H1 (cell line): ENCODE measurements at regions not wholly inside any gene's neighbourhood (a gene's known extent, or its start where the extent isn't known, plus 50 kb on each side); places are given as distances from the start of the nearest gene placed in this dataset.

ENCODE experiments used
- CTCF ChIA-PET: fragments of 300-600 bp; sonication (Branson Sonifier 250); formaldehyde crosslinking; loops from one replicate; lab custom pipeline; 2021; ENCODE audit not compliant: partially characterized antibody; lab: Charles Lee
- POLR2A ChIA-PET: fragments of 300-600 bp; sonication (Branson Sonifier 250); formaldehyde crosslinking; loops from one replicate; lab custom pipeline; 2021; ENCODE audit warnings: inconsistent platforms; ENCODE audit not compliant: partially characterized antibody; lab: Charles Lee
- DNase-seq, 2 experiments: peaks; one replicate each; pipeline versions ENCODE4 v3.0.0 to v3.0.0-alpha.2; 2010 to 2022; ENCODE audit warnings: low spot score in 2 of 2, low read depth in 1 of 2, mixed read lengths in 1 of 2
- FAIRE-seq: peaks from 2 replicates; lab custom pipeline; 2011; peaks lifted over from hg19 to GRCh38; lab: Jason Lieb, UNC
- H2AFZ ChIP-seq: 2 replicates; pipeline ENCODE4 v1.8.1; 2012; ENCODE audit warnings: low read length, inconsistent platforms
- H2AK5ac ChIP-seq: 2 replicates; pipeline ENCODE4 v1.6.1; 2013; ENCODE audit warnings: low read depth, low read length
- H2BK120ac ChIP-seq: replicated peaks from 2 replicates; pipeline ENCODE3; 2013; ENCODE audit warnings: low read depth, low read length, inconsistent platforms
- H2BK12ac ChIP-seq: 2 replicates; pipeline ENCODE4 v1.6.1; 2013; ENCODE audit warnings: low read depth, low read length
- H2BK15ac ChIP-seq: 2 replicates; pipeline ENCODE4 v1.6.1; 2013; ENCODE audit warnings: low read length
- H2BK20ac ChIP-seq: 2 replicates; pipeline ENCODE4 v1.6.1; 2013; ENCODE audit warnings: low read length
- H2BK5ac ChIP-seq: 2 replicates; pipeline ENCODE4 v1.6.1; 2013; ENCODE audit warnings: low read depth, low read length
- H3K14ac ChIP-seq: 2 replicates; pipeline ENCODE4 v1.6.1; 2013; ENCODE audit warnings: inconsistent platforms; ENCODE audit not compliant: insufficient read length
- H3K18ac ChIP-seq: 2 replicates; pipeline ENCODE4 v1.6.1; 2013; ENCODE audit warnings: low read length; ENCODE audit errors: extremely low read depth
- H3K23ac ChIP-seq: 2 replicates; pipeline ENCODE4 v1.6.1; 2013; ENCODE audit warnings: inconsistent platforms; ENCODE audit not compliant: insufficient read length
- H3K23me2 ChIP-seq: 2 replicates; pipeline ENCODE4 v1.6.1; 2013; ENCODE audit warnings: low read depth, low read length
- H3K27ac ChIP-seq: 2 replicates; pipeline ENCODE4 v1.6.1; 2011; ENCODE audit warnings: low read depth, low read length, inconsistent platforms
- H3K27me3 ChIP-seq, 4 experiments: replicated peaks in 1 of 4; 1 replicate in 1 of 4; 2 replicates in 3 of 4; pipeline versions ENCODE4 v1.6.1 to v1.8.1; 2011 to 2013; ENCODE audit warnings: low read length in 3 of 4, mild to moderate bottlenecking in 3 of 4, inconsistent platforms in 2 of 4, mixed read lengths in 2 of 4, moderate library complexity in 1 of 4; ENCODE audit not compliant: control insufficient read depth in 3 of 4, insufficient read depth in 3 of 4; ENCODE audit errors: extremely low read depth in 1 of 4
- H3K36me3 ChIP-seq, 4 experiments: 2 replicates each; pipeline versions ENCODE4 v1.6.1 to v1.8.1; 2011 to 2013; ENCODE audit warnings: mild to moderate bottlenecking in 4 of 4, low read length in 3 of 4, moderate library complexity in 2 of 4, control low read depth in 1 of 4, inconsistent platforms in 1 of 4; ENCODE audit not compliant: insufficient read depth in 4 of 4, control insufficient read depth in 2 of 4
- H3K4ac ChIP-seq: replicated peaks from 2 replicates; pipeline ENCODE3; 2013; ENCODE audit warnings: low read length, low read depth, mixed read lengths, inconsistent platforms; ENCODE audit not compliant: insufficient read length
- H3K4me1 ChIP-seq, 4 experiments: replicated peaks in 1 of 4; 1 replicate in 1 of 4; 2 replicates in 3 of 4; pipeline versions ENCODE4 v1.6.1 to v1.8.1; 2011 to 2013; ENCODE audit warnings: low read length in 3 of 4, inconsistent platforms in 2 of 4, mixed read lengths in 1 of 4; ENCODE audit not compliant: insufficient read depth in 4 of 4, control insufficient read depth in 3 of 4
- H3K4me2 ChIP-seq, 2 experiments: 2 replicates each; pipeline versions ENCODE4 v1.6.1 to v1.8.1; 2011 to 2013; ENCODE audit warnings: low read depth in 2 of 2, low read length in 2 of 2, control low read depth in 1 of 2, inconsistent platforms in 1 of 2, mild to moderate bottlenecking in 1 of 2; ENCODE audit not compliant: insufficient read depth in 1 of 2
- H3K4me3 ChIP-seq, 4 experiments: fragments of 200-600, 300-600 bp in 1 of 4; sonication (generic), shearing (Covaris generic), sonication (Bioruptor Twin) in 1 of 4; 2 replicates each; pipeline versions ENCODE4 v1.5.1 to v1.8.1; 2011 to 2016; ENCODE audit warnings: low read length in 4 of 4, low read depth in 3 of 4, control low read depth in 2 of 4, inconsistent platforms in 2 of 4, mild to moderate bottlenecking in 2 of 4, mixed read lengths in 1 of 4, moderate library complexity in 1 of 4; ENCODE audit not compliant: insufficient read depth in 2 of 4; ENCODE audit errors: extremely low read depth in 1 of 4
- H3K56ac ChIP-seq: replicated peaks from 2 replicates; pipeline ENCODE3; 2013; ENCODE audit warnings: low read depth, mild to moderate bottlenecking, mixed read lengths, low read length, inconsistent platforms; ENCODE audit not compliant: insufficient read length
- H3K79me1 ChIP-seq: 2 replicates; pipeline ENCODE4 v1.6.1; 2013; ENCODE audit warnings: low read depth, low read length, control low read depth
- H3K79me2 ChIP-seq, 2 experiments: 2 replicates each; pipeline versions ENCODE4 v1.6.1 to v1.8.1; 2012 to 2013; ENCODE audit warnings: low read length in 2 of 2, mild to moderate bottlenecking in 2 of 2, inconsistent platforms in 1 of 2; ENCODE audit not compliant: insufficient read depth in 2 of 2, control insufficient read depth in 1 of 2
- H3K9ac ChIP-seq, 4 experiments: replicated peaks in 1 of 4; 1 replicate in 1 of 4; 2 replicates in 3 of 4; pipeline versions ENCODE4 v1.6.1 to v1.8.1; 2011 to 2013; ENCODE audit warnings: low read depth in 3 of 4, low read length in 3 of 4, control low read depth in 2 of 4, mild to moderate bottlenecking in 2 of 4, moderate library complexity in 2 of 4, inconsistent platforms in 1 of 4; ENCODE audit errors: extremely low read depth in 1 of 4
- H3K9me3 ChIP-seq, 2 experiments: 2 replicates each; pipeline versions ENCODE4 v1.6.1 to v1.8.1; 2012 to 2013; ENCODE audit warnings: mild to moderate bottlenecking in 2 of 2, moderate library complexity in 2 of 2, control low read depth in 1 of 2, inconsistent platforms in 1 of 2, low read depth in 1 of 2, low read length in 1 of 2, mixed read lengths in 1 of 2; ENCODE audit not compliant: insufficient read depth in 2 of 2
- H4K20me1 ChIP-seq, 2 experiments: replicated peaks in 1 of 2; 2 replicates each; pipeline versions ENCODE3 to v1.8.1; 2011 to 2013; ENCODE audit warnings: inconsistent platforms in 2 of 2, low read length in 2 of 2, mild to moderate bottlenecking in 1 of 2; ENCODE audit not compliant: insufficient read depth in 2 of 2, control insufficient read depth in 1 of 2
- H4K5ac ChIP-seq: 2 replicates; pipeline ENCODE4 v1.6.1; 2013; ENCODE audit warnings: low read length, low read depth, mixed read lengths, inconsistent platforms; ENCODE audit not compliant: insufficient read length
- H4K8ac ChIP-seq: 2 replicates; pipeline ENCODE4 v1.8.0; 2013; ENCODE audit warnings: mild to moderate bottlenecking, moderate library complexity, low read length, inconsistent platforms; ENCODE audit not compliant: insufficient read depth; ENCODE audit errors: extremely low read depth
- H4K91ac ChIP-seq: replicated peaks from 2 replicates; pipeline ENCODE3; 2013; ENCODE audit warnings: low read length, mixed read lengths, inconsistent platforms; ENCODE audit not compliant: insufficient read length
- ASH2L ChIP-seq: fragments of 200-600, 300-600 bp; sonication (generic); IDR thresholded peaks from one replicate; pipeline ENCODE4 v1.7.1; 2017; ENCODE audit warnings: low read length
- BCL11A ChIP-seq, 2 experiments: IDR thresholded peaks; one replicate each; pipeline ENCODE4 v1.6.1; 2011; ENCODE audit warnings: low read depth in 2 of 2, low read length in 2 of 2, mild to moderate bottlenecking in 2 of 2
- CREB1 ChIP-seq: IDR thresholded peaks from 2 replicates; pipeline ENCODE4 v1.6.1; 2012; ENCODE audit warnings: inconsistent platforms
- EGR1 ChIP-seq: IDR thresholded peaks from 2 replicates; pipeline ENCODE4 v1.6.1; 2011; ENCODE audit warnings: low read depth, low read length, borderline replicate concordance
- EZH2 ChIP-seq: fragments of 200-600 bp; sonication (generic); IDR thresholded peaks from 2 replicates; pipeline ENCODE4 v1.7.1; 2012; ENCODE audit warnings: low read depth, mild to moderate bottlenecking, moderate library complexity, low read length, inconsistent platforms; ENCODE audit not compliant: severe bottlenecking
- GABPA ChIP-seq: IDR thresholded peaks from 2 replicates; pipeline ENCODE4 v1.6.1; 2011; ENCODE audit warnings: mild to moderate bottlenecking, low read length, moderate library complexity, borderline replicate concordance; ENCODE audit not compliant: insufficient read depth
- HDAC2 ChIP-seq, 2 experiments: fragments of 300-600 bp in 1 of 2; sonication (generic) in 1 of 2; IDR thresholded peaks; 2 replicates each; pipeline ENCODE4 v1.6.1; 2011 to 2012; ENCODE audit warnings: low read depth in 2 of 2, low read length in 2 of 2, mild to moderate bottlenecking in 2 of 2, moderate library complexity in 2 of 2, borderline replicate concordance in 1 of 2, inconsistent platforms in 1 of 2
- KDM4A ChIP-seq: IDR thresholded peaks from one replicate; pipeline ENCODE4 v1.7.1; 2012; ENCODE audit warnings: low read depth, mild to moderate bottlenecking, moderate library complexity, low read length, inconsistent platforms; ENCODE audit not compliant: severe bottlenecking
- NANOG ChIP-seq: IDR thresholded peaks from 2 replicates; pipeline ENCODE4 v1.6.1; 2011; ENCODE audit warnings: low read length, low read depth, mild to moderate bottlenecking, inconsistent platforms; ENCODE audit not compliant: insufficient read depth, poor library complexity, severe bottlenecking
- RAD21 ChIP-seq, 2 experiments: IDR thresholded peaks in 1 of 2; conservative IDR thresholded peaks in 1 of 2; 2 replicates each; pipeline ENCODE4 v1.6.1; 2011; ENCODE audit warnings: low read depth in 2 of 2, low read length in 2 of 2, improper control_type of control experiment in 1 of 2, inconsistent platforms in 1 of 2, mild to moderate bottlenecking in 1 of 2, moderate library complexity in 1 of 2
- RBBP5 ChIP-seq: IDR thresholded peaks from 2 replicates; pipeline ENCODE4 v1.7.1; 2012; ENCODE audit warnings: low read depth, mild to moderate bottlenecking, inconsistent platforms, low read length, moderate library complexity, borderline replicate concordance
- RFX5 ChIP-seq: IDR thresholded peaks from 2 replicates; pipeline ENCODE4 v1.6.1; 2011; ENCODE audit warnings: low read depth, low read length, improper control_type of control experiment, borderline replicate concordance
- RXRA ChIP-seq: IDR thresholded peaks from 2 replicates; pipeline ENCODE4 v1.6.1; 2011; ENCODE audit warnings: low read depth, mild to moderate bottlenecking, low read length, moderate library complexity; ENCODE audit not compliant: insufficient read depth
- TF ChIP-seq, protein P1 (sequence below): IDR thresholded peaks from 2 replicates; pipeline ENCODE4 v1.6.1; 2011; ENCODE audit warnings: low read depth, mild to moderate bottlenecking, low read length; ENCODE audit not compliant: insufficient read depth

DNA sequence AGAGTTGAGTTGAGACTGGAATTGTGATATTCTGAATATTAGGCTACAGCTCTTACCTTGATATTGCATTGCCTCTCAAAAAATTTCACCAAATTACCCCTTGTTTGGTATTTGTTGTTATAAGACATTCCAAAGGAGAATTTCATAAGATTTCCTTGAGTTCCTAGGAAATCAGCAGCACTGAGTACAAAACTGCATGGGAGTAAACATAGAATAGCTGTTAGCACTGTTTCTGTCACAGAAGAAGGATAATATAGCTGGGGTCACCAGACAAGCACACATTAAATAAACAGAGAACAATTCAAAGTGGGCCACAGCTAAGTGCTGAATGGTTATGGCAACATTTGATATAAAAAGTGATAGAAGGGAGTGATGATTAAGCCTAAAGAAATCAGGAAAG lies 724.3 kb downstream of the PRELID2 start:
- no peaks in the 10 kb centered on the region for H3K79me2 ChIP-seq
- no peak overlapping the region for H4K8ac ChIP-seq
- peaks cover 0 to 3% (median 1%) of the 10 kb centered on the region in 4 experiments; a peak in 1 of 7 replicates for H3K4me1 ChIP-seq
- no peaks in the 10 kb centered on the region for H3K23me2 ChIP-seq
- no peak overlapping the region for H3K4me3 ChIP-seq
- no peak overlapping the region for H3K23ac ChIP-seq
- no peak overlapping the region for H3K9ac ChIP-seq
- H2BK12ac ChIP-seq, result no peak overlapping the region
- H3K79me1 ChIP-seq, result no peaks in the 10 kb centered on the region
- ChIA-PET POLR2A (no interaction called here), CTCF (interaction anchor here (1.3 kb wide), 1 partner anchor 8 kb away, joined by 3 read pairs; no protein-coding TSS in a partner anchor)
- H2AFZ ChIP-seq, result no peak overlapping the region
- H4K20me1 ChIP-seq, result no peaks in the 10 kb centered on the region
- H3K27ac ChIP-seq, result no peak overlapping the region
- no peak overlapping the region for H3K56ac ChIP-seq
- no peak overlapping the region for H2BK20ac ChIP-seq
- no peak overlapping the region for H3K4ac ChIP-seq
- DNase-seq, result no peak
- H3K4me2 ChIP-seq, result no peak overlapping the region
- H4K91ac ChIP-seq, result no peak overlapping the region
- H2BK120ac ChIP-seq, result no peak overlapping the region
- no peaks in the 10 kb centered on the region for H3K36me3 ChIP-seq
- no peak overlapping the region for H2BK5ac ChIP-seq
- no peak overlapping the region for H4K5ac ChIP-seq
- H3K9me3 ChIP-seq, result no peaks in the 10 kb centered on the region
- no peak for FAIRE-seq
- no peak overlapping the region for H3K14ac ChIP-seq
- H3K18ac ChIP-seq, result no peak overlapping the region
- no peak overlapping the region for H2BK15ac ChIP-seq
- H2AK5ac ChIP-seq, result no peak overlapping the region
- H3K27me3 ChIP-seq, result no peaks in the 10 kb centered on the region
- no peak for TF ChIP-seq RFX5
- TF ChIP-seq BCL11A (IDR thresholded peaks at IDR 0.05; ENCODE audit: low read depth in 2 of 2, low read length in 2 of 2), result no peak
- no peak for TF ChIP-seq ASH2L
- TF ChIP-seq, protein P1, sequence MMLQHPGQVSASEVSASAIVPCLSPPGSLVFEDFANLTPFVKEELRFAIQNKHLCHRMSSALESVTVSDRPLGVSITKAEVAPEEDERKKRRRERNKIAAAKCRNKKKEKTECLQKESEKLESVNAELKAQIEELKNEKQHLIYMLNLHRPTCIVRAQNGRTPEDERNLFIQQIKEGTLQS, result no peak
- no peak for TF ChIP-seq NANOG
- TF ChIP-seq RBBP5, result no peak
- TF ChIP-seq KDM4A, result no peak
- TF ChIP-seq HDAC2 (IDR thresholded peaks at IDR 0.05; ENCODE audit: borderline replicate concordance in 1 of 2, low read depth in 2 of 2, low read length in 2 of 2), result no peak
- TF ChIP-seq EGR1, result no peak
- TF ChIP-seq RAD21 (IDR thresholded peaks at IDR 0.05 in 1 of 2, conservative IDR thresholded peaks at IDR 0.05 in 1 of 2; ENCODE audit: low read depth in 2 of 2, low read length in 2 of 2), result no peak
- TF ChIP-seq RXRA, result no peak
- TF ChIP-seq CREB1, result no peak
- no peak for TF ChIP-seq GABPA
- TF ChIP-seq EZH2, result no peak
